GM19035 (cell line): ENCODE measurements at regions not wholly inside any gene's neighbourhood (a gene's known extent, or its start where the extent isn't known, plus 50 kb on each side); places are given as distances from the start of the nearest gene placed in this dataset.

Experiments used
- ATAC-seq: cut with Tn5 transposase; IDR thresholded peaks from one replicate; pipeline ENCODE4 v1.9.1; 2021; ENCODE audit not compliant: unreplicated experiment

DNA sequence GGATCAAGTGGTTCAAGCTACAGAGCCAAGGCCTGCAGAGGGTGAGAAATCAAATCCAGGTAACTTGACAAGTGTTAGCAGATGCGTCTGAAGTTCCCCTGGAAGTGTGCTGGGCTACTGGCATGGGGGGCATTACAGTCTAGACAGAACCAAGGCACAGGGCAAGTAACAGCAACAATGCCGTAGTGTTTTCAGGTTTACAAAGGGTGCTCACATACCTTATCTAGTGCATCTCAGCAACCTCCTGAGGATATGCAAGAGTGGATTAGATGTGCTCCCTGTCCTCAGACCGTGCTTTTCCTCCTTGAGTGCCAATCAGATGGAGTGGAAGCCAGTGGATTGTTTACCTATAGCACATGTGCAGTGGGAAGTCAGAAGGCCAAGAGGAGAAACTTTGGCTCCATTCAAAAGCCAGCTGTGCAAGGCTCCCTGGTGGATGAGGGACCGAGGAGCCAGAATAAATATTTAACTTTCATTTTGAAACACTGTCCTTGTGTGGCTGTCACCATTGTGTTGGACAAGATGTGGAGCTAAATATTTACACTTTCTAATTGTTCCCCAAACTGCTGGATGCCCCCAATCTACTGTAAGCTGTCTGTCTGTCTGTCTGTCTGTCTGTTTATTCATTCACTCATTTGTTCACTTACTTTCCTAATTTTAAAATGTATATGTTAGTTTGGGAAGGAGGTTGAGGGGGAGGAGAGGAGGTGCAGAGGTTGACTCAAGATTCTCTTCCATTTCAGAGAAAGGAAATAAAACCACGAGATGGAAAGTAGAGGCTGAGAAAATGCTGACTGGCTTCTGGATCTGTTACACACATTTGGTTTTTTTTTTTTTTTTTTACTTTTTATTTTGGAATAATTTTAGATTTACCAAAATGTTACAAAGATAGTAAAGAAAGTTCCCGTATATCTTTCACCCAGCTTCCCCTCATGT, 184.0 kb upstream of the PARP11 start:
- no peak for ATAC-seq

DNA sequence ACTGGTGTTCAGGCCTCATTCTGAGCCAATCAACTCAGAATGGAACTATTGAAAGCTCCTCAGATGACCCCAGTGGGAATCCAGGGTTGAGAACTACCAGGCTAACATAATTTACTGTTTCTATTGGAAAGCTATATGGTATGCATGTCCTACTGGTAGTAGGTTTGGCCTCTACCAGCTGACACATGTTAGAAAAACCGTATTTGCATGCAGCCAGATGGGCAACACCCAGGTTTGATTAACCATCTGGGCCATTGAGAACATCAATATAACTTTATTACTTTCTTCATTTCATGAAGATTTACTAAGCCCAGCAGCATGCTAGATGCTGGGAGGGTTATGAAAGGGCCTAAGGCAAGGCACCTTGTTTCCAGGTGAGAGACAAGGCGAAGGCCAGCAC, 181.4 kb upstream of the PARP11 start:
- no peak for ATAC-seq

DNA sequence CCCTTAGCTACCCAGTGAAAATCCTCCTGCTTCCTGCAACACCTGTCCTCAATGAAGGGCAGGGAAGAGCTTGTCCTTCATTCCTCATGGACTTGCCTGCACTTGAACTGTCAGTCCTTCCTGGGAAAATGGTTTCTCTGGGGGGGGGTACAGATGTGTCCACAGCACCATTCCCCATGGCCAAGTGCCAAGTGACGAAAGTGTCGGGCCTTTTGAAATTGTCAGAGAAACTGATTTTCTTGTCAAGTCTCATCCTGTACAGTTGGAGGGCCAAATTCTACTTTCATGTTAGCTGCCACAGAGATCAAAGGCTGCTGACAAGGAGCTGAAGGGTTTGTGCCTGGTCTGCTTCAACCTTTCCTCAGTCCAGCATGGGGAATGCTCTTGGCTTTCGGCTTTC, 179.5 kb upstream of the PARP11 start:
- no peak for ATAC-seq

DNA sequence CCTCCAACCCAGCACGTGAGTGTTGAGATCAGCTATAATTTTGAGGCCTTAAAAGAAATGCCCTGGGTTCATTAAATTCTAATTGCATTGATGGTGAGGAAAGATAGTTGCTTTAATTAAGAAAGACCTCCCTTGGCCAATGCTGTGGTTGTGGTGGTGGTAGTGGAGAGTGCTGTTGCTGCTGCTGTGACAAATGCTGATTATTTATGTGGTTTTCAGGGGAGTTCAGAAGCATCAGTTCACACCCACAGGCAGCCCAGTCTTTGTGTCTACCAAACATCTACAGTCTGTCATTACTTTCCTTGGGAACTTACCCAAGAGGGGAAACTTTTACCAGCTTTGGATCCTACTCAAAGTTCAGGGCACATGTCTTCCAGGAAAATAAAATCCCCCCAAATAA, 178.4 kb upstream of the PARP11 start:
- no peak for ATAC-seq

DNA sequence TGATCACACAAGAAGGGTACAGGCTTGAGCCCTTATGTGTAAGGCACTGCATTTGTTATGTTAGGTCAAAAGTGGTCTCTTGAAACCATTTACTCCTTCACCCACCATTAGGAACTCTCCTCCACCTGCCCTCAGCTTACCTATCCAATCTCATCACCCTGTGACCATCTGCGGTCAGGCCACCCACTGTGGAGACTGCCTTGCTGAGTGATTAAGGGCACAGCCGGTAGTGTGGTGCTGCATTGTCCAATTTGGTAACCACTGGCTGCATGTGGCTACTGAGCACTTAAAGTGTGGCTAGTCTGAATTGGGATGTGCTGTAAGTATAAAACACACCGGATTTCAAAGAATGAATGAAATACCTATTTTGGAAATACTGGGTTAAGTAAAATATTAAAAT, 177.1 kb upstream of the PARP11 start:
- ATAC-seq = no peak

DNA sequence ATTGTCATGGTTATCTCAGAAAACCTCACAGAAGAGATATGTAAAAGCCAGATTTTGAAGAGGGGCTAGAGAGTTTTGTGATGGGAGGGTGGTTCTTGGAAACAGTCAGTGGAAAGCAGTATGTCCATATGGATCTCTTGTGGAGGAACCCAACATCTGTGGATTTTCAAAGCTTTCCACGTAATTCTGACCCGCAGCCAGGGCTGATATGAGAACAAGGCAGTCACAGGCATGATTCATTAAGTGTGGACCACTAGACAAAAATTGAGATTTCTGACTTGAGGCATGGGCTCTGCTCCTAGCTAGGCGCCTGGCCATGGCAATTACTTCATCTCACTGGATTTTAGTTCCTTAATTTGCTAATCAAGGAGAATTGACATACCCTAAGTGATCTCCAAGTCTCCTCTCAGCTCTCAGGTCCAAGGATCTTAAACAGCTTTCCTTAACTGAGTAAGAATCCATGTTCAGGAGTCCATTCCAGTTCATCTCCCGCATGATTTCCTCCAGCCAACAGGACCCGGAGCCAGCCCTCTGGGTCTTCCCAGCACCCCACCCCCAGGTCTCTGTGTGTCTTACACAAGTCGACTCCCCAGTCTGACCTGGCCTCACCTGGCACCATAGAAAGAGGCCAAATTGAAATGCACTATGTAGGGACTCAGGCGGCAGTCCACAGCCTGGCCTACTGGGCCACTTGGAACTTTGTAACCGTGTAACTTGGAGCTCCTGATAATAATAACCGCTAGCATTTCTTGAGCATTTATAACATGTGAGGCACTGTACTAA, 176.3 kb upstream of the PARP11 start:
- no peak for ATAC-seq

DNA sequence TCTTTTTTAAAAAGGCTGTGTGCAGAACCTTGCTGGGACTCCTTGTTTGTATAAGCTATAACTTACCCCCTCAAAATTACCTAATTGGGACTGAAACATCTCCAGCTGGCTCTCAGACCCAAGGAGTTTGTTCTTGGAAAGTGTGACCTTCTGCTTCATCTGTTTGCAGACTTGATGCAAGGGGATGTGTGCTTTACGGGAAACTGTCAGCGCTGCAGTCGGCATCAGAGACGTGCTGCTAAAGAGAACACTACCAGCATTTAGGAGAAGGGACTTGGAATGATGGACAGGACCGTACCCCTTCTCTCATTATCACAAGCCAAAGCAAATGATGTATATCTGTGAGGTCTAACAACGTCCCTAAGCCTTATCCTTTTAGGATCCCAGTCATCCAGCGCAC, 174.2 kb upstream of the PARP11 start:
- ATAC-seq = no peak

DNA sequence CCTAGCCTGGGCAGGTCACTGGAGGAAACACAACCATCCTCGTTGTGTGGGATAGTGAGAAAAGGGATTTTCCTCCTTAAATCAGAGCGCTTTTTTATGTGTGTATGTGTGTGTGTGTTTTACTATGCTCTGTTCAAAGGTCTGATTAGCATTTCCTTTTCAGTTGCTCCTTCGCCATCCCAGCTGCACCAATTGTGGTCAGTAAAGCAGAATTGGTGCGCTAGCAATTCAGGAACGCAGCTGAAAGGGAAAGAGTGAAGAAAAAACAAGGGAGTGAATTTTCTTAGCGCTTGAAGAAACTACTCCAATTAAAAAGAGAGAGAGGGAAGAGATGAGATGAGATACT, 173.3 kb upstream of the PARP11 start:
- no peak for ATAC-seq

DNA sequence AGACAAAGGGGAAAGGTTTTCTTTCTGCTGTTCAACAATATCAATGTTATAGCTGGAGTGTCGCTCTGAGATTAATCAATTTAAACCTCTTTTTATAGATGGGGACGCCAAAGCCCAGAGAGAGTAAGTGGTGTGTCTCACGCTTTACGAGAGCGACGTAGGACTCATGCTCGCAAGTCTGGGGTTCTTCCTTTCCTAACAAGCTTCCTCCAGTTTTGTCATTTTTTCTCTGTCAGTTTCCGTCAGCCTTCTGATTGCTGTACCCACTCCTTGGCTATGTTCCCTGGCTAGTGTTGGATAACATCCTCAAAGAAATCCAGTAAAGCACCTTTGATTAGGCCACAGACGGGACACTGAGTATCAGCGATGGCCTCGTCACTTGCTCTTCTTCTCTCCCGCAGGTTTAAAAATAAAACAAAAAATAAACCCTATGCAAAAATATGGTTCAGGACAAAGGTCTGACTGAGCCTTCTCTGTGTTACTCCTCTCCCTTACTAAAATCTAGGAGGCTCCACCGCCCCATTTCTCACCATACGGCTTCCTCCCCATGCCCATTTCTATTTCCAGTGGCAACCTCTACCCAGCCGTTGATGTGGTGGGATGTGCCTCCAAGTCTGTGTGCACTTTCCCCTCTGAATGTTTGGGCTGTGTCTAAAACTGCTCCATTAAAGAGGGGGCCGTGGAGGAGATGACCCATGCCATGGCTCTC, 172.7 kb upstream of the PARP11 start:
- ATAC-seq = no peak

DNA sequence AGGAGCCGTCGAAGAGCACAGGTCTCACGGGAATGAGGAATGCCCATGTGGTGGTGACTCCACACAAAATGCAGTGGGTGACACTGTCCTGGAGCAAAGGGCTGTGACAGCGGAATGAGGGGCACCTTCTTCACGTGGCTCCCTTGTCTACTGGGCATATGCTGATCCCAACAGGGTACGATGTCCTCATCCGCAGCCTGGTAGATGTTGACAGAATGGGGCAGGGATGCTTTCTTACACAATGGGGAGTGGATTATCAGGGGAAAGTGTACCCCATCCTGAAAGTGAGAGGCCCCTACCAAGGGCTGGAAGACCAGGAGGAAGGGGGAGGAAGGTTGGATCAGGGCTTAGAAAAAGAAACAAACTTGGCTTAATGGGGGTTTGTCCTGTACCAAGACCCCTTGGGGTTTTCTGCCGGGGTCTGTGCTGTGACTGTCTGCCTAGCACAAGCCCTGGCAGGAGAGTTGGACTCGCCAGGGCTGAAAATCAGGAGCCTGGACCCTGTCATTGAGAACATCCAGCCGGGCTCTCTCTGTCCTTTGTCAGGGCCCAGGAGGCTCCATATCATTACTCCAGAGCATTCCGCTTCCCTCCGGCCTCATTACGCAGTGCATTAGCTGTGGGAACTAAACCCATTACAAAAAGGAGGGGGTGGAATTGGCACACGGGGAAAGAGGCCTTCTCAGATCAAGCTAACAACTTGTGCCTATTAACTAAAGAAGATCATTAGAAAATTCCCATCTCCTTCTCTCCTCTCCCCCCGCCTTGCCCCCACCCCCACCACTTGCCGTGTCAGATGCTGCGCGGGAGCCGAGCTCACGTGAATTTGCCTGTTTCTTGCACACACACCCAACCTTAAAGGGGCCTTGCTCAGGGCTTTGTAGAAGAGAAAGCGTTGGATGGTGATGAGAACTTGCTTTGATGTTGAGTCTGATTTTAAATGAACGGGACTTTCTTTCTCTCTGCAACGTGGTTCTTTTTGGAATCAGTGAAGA, 171.8 kb upstream of the PARP11 start:
- no peak for ATAC-seq

DNA sequence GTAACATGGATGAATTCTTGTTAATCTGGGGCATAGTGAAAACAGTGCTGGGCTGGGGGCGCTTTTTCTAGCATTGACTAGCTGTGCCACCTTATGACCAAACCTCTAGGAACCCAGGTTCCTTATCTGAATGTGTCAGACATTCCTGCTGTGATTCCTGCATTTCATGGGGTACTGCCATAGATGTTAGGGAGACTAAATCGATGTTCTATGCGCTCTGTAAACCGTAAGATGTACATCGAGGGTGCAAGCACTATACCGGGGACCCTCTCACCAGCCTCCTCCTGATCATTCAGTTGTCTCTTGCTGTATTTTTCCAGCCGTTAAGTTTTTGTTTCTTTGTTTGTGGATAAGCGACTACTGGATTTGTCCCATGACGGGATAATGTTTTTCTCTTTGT, 170.9 kb upstream of the PARP11 start:
- no peak for ATAC-seq

DNA sequence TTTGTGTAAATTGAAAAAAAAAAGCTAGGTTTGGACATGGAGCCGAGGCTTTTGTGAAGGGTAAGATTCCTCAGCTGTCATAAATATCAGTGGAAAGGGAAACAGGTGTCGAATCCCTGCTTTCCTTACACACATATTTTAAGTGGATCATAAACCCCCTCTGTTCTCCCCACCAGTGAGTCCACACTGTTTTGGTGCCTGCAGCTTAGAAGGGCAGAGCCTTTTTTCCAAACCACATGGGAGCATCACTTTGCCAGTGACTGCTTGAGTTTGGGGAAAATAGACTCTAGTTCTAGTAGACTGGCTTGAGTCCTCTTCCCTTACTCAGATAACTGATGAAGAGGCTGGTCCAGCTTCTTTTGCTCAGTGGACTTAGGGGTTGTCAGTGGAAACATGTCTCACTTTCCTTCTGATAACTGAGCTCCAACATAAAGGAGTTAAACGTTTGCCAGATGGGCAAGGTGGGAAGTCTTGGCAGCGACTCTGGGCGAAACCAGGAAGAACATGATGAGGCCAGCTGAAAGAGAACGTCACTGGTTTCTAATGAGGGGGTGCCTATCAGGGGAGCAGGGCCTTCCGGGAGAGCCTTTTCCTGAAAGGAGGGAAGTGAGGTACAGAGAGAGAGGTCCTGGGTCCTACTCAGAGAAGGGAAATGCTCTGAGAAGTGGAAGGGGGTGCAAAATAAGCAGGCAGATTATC, 168.1 kb upstream of the PARP11 start:
- no peak for ATAC-seq

DNA sequence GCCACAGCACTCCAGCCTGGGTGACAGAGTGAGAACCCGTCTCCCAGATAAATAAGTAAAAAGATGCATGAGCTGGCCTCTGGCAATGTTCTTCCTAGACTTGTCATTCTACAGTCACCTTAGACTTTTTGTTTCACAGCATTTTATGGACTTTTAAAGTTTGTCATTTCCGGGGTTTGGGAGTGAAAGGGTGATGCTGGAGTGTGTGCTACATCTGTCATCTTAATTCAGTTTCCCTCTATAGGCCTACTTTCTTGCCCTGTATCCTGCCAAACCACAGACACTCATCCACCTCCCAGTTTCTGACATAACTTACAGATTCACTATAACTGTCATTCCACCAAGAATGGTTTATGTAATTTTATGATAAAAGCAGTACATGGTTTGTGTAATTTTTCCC, 166.7 kb upstream of the PARP11 start:
- no peak for ATAC-seq

DNA sequence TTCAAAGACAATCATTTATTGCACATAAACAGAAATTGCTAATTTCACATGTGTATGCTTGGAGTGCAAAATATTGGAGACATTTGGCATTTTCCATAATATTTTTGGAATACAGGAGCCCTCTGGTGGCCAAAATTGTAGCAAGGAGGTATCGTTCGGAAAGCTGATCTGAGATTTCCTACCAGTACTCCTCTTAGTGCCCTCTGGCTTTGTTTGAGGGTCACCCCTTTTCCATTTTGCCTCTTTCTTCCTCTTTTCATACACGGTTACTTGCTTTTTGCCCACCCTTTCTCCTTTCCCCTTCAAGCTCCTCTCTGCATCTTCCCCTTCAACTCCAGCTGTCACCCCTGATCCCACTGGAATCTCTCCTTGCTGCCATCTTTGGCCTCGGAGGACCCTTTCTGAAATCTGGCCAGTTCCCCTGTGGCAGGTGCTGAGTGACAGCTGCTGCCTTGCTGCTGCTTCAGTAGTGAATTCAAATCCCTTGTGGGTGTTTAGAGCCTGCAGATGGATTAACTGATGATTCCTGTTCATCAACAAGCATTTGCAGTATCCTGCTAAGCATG, 164.6 kb upstream of the PARP11 start:
- ATAC-seq = no peak

DNA sequence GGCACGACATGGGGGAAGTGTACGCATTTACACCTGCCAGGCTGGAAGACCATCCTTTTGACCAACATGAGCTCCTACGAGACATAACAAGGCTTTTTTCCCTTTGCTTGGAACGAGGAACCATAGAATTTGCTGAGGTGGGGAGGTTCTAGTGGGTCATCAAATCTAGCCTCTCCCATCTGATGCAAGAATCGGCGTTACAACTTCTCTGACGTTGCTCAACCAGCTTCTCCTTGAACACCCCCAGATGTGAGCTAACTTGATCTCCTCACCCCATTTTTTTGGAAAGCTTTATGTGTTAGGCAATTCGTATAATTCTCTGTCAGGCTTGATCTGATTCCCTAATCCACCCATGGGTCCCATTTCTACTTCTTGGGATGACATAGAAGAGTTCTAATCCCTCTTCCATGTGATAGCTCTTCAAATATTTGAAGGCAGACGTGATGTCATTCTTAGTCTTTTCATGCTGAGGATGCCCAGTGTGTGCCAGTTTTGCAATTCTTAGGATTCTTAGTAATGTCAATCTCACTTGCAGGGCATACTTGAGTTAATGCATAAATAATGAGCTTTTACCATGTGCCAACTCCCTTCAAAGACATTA, 163.6 kb upstream of the PARP11 start:
- no peak for ATAC-seq

DNA sequence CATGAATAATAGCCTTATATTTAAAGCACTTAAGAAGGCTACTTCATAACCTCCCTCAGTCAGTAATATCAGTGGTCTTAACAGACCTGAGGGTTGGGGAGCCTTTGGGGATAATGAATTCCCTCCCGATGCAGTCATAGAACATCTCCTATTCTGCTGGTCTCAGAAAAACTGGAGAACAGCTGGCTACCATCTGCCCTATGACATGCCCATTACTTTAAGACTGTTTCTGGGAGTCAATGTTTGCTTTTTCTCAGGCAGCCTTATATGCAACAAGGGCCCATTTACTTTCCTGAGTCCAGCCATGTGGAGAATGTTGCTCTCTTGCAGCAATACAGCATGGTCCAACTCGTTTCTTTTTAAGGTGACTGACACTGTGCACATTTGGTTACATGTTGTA, 161.7 kb upstream of the PARP11 start:
- ATAC-seq = no peak

DNA sequence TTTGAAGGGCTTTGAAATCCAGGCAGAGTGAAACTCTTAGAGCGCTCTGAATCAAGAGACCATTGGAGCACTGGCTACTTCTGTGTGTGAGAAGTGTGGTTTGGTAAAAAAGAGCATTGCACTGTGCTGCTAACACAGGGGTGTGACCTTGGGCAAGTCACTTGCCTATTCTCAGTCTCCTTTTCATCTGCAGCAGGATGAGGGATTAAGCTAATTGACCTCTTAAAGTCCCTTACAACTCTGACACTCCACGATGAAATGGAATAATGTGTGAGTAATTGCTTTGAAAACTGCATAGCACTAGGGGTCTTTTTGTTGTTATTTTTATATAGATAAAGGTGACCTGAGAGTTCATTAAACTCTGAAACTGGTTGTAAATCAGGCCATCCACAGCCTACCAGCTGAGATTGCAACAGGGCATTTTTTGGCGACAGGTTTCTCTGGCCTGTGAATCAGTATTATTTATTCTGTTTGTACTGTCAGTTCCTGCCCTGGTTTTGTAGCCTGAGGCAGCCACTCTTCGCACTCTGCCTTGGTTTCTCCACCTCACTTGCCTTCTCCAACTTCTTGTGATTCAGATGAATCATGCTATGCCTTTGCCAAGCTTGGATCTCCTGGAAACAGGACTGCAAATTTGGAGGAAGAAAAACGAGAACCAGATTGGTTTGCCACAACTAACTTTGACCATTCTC, 159.9 kb upstream of the PARP11 start:
- ATAC-seq = no peak

DNA sequence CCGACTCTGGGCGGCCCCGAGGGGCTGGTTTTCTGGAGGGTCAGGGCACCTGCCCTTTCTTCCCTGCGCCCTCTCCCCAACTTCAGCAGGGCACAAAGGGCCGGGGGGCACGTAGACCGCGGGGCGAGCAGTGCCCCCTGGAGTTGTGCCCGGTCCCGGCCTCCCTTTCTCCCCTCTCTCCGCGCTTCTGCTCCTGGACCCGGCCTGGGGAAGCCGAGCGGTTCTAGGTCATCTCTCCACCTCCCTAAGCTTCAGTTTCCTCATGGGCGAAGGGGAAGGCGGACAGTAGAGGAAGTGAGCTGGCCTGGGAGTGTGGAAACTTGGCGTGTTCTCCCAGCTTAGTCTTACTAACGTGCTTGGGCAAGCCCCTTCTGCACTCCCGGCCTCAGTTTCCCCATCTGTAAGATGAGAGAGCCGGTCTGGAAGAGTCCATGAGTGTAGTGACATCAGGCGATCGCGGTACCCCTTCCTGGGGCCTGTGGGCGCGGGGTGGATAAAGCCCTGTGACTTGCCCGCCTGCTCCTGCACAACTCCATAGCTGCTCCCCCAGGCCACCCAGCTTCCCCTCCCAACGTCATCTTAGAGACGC, 158.6 kb upstream of the PARP11 start:
- ATAC-seq = no peak
